ENCODE measurements at regions not wholly inside any gene's neighbourhood (a gene's known extent, or its start where the extent isn't known, plus 50 kb on each side); places are given as distances from the start of the nearest gene placed in this dataset.

DNA sequence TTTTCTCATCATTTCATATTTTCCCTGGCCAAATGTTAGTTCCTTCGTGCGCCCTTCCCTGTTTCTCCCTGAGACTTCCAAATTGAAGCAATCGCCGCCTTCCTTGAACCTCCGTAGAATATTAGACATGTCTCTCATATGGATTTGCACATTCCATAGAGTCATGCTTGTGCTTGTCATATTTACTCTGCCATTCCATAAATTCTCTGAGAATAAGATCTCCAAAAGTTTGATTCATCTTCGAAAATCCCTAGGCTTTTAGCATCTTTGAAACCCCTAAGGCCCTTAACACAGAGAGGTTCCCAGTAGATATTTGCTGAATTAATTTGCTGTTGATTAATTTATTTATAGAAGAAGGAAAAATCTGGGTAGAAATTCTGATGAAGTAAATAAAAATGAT is 202.2 kb upstream of the PIK3C3 start:
- DNase-seq: no peak

DNA sequence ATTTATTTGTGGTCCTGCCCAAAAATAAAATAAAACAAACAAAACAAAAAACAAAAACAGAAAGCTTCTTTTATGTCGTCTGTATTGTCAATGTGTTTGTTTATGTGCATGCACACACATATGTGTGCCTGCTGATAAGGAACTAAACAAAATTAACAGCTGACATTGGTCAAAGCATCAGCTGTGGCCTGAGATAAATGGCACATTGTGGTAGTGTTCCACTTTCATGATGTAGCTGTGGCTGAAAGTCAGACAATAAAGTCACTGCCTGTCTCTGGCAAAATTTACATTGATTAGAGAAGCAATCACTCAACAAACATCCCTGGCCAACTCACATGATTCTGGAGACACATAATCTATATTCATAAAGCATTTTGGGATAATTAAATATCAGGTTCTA is 203.4 kb upstream of the PIK3C3 start:
- no peak for DNase-seq

DNA sequence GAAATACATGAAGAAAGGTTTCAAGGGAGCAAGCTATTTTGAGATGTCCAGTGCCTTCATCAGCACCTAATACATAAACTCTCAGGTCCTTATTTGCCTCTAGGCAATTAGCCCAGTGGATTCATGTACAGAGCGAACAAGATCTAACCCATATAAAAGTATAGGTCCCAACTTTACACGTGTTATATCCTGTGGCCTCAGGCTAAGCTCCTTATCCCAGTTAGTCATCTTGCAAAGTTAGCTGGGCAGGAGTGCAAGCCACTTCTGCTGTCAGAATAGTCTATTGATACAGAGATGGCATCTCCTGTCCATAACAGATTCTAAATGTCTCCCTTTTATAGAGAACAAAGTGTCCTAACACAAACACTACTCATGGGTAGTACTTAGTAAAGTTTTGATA is 203.9 kb upstream of the PIK3C3 start:
- no peak for DNase-seq

DNA sequence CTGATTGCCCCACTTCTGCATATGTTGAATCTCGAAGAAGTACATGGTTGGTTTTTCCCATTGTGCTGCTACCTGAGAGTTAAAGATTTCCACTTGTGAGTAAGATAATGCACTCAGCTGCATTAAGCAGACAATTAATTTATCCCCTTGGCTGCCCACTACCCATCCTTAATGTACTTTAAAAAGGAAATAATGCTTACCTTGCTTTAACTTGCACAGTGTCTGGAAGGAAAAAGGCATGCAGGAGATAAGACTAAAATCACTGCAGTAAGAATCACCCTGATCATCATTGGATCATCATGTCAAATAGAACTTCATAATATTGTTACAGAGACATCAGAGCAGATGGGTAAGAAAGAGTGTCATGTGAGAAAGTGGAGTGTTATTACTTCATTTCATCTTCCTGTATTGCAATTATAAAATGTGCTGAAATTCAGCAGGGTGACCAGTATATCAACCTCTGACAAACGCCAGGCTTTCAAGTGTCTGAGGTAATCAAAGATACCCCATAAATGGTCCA is 207.3 kb upstream of the PIK3C3 start:
- DNase-seq: no peak

DNA sequence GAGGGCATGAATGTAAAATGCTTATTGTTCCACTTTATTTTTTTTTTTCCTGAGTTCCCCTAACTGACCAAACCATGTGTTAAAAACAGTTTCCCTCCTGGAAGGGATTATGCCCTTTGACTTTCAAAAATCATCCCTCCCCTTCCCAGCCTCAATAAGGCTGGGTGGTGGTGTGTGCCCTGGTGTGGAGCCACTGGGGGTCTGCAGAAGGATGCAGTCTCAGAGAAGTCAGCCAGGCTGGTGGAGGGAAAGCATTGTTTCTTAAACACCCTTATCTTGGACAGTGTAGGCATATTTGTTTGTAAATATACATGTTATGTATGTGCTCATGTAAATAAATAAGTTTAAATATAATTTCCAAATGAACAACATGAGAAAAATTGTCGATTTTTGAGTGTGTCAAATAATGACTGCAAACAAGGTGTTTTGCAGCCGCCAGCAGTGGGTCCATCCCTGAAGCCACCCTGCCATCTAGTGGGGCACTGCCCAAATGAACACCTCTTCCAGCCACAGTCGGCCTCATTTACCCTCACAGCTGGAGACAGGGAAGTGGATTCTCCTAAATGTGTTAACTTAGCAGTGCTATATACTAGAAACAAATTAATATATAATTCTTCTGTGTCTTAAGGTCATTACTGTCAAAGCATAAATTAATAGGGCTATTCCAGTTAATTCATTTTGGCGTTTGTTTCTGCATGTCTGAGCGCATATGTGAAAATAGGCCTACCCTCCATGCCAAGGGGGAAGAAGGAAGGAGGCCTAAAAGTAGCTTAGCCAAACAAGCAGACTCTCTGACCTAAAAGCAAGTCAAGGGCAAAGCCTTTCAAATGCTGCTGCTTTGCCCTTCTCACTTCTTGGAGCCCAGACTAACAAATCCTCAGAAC is 209.6 kb upstream of the PIK3C3 start:
- DNase-seq: no peak

DNA sequence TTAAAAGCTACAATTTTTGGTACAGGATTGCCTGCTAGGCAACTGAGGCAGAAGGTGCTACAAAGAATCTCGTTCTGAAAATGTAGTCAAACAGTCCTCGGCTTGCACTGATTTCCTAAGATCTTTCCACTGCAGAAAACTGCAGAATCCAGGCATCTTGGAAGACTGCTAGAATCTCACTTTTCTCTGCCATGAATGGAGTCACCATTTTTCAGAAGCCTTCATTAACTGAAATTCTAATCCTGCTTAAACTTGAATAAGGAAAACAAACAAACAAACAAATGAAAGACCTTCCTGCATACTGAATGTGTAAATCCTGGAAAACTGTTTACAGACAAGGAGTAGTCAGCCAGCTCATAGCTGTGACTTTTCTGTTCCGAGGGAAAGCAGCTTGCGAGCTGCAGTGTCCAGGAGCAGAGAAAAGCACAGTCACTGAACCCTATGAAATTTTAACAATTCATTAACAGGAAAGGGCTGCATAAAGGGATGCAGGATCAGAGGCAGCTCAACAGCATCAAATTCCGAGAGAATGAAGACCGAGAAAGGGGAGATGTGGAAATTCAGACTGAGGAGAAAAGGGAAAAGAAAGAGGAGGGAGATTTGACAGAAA is 210.5 kb upstream of the PIK3C3 start:
- DNase-seq: no peak

DNA sequence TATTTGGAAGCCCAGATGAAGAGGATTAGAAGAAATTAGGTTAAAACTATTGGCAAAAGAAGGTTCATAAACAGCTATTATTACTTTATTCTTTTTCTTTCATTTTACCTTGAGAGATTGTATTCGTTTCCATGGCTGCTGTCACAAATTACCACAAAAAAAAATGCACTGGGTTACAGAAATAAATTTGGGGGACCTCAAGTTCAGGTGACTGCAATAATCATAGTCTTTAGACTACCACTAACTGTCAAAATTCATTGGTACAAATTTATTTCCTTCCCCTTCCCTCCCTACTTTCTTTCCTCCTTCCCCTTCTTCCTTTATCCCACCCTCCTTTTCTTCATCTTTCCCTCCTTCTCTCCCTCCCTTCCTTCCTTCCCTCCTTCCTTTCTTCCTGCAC is 217.8 kb upstream of the PIK3C3 start:
- no peak for DNase-seq

DNA sequence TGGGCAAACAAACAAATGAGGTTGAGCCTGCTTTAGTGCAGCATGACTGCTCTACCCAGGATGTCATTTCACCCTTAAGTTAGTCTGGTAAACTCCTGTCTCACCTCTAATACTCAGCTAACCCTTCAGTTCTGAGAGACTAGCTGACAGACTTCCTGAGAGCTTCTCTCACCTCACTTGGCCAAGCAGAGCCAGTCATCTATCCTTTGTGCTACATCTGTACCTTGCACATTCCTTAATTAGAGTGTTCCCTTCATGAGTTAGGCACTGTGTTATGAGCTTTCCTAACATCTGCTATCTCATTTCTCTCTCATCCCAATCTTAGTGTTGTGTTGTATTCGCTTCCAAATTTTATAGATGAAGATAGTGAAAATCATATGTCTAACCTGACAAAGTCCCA is 220.1 kb upstream of the PIK3C3 start:
- DNase-seq: no peak

DNA sequence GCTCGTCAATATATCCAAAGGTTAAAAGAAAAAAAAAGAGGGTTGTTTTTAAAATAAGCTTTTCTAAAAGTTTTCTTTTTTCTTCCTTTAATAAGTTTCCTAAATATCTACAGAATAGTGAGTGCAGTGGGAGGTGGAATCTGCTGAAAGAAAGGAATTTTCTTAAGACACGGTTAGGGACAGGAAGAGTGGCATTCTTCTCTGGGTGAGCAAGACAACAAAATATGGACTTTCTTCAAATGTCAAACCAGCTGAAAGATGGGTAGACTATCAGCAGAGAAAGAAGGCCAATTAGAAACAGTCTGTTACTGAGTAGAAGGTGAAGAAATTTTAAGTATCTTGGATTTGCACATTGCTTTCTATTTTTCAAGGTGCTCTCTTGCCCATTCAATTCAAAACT is 222.7 kb upstream of the PIK3C3 start:
- DNase-seq: no peak

DNA sequence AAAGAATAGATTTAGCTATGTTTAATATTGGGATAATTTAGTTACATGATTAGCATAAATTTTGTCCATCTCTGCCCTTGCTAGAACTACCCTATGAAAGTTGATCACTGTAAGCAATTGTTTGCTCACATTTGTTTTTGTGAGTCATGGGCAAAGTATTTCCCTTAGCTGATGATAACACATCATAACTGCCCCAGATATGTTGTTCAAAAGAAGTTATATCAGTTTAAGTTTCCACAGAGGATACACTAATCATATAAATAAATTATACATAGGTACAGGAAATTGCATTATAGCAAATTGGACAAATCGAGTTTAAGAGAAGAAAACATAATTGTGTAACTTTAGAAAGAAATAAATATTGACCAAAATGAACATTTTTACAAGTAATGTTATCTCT is 223.2 kb upstream of the PIK3C3 start:
- no peak for DNase-seq

DNA sequence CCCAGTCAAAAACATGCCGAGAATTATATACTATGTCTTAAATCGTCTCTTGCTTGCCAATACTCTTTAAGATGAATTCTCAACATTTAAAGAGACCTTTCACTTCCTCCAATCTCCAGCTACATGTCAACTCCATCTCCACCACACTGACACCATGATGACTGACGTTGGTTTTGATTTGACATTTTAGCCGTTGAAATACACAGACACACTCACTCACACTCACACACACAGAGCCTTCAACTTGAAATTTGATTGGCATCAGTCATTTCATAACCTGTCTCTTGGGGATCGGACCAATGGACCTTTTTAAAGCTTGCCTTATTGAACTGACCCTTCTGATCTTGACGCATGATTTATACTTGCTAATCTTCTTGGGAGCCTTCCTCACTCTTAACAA is 230.8 kb upstream of the PIK3C3 start:
- no peak for DNase-seq

DNA sequence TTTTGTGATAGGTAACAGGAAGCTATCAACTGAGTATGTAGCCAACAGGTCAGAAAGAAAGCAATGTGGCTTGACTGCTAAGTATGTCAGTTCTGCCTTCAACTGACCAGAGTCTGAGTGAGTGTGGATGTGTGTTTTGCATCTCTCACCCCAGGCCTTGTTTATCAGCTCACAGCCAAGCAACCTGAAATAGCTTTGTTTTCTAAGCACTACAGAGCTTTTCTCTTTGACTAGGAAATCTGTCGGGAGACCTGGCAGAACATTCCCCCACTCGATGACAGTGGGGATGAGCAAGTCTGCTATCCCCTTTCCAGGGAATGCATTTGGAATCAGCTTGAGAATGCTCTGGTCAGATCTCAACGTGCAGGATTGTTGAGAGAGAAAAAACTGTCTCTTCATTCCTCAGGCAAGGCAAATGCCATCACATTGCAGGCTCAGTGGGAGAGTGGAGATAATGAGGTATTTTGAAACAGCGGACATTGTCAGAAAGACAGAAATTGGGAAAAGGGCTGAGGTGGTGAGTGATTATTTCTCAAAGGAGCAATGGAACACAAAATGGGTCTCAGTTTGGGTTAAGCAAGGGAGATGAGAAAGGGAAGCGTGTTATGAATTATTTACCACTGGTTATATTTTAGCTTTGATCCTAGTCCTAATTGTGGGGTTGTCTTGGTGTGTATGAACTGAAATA is 233.8 kb upstream of the PIK3C3 start:
- no peak for DNase-seq

DNA sequence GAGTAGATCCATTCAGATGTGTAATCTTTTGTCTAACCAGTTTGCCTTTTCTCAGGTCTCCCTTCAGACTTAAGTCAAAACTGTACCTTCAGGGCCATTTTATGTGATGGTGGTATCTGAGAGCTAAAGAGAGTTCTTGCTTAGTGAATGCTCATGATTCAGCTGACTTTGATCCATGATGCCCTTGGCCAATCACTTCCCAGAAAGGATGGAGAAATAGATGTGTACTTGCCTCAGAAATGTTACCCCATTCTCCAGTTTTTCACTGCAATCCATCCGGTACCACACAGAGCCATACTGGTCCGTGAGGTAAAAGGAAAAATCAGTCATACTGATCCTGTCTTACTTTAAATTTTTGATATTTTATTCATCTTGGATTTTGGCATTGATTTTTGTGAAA is 234.8 kb upstream of the PIK3C3 start:
- no peak for DNase-seq

DNA sequence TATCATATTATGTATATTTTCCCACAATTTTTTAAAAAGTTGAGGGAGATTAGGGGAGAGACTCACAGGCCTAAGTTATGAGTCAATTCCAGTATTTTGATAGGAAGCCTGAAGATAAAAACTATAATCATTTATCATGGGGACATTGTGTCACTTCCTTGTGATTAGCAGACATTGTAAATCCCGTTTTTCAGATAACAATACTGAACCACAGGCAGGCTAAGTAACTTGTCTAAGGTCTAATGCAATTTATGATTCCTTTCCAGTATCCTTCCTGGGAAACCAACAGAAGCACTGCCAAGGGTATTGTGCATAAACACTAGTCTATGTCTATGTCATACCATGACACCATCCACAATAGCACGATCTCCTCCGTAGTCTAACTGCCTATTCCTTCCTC is 235.2 kb upstream of the PIK3C3 start:
- no peak for DNase-seq

DNA sequence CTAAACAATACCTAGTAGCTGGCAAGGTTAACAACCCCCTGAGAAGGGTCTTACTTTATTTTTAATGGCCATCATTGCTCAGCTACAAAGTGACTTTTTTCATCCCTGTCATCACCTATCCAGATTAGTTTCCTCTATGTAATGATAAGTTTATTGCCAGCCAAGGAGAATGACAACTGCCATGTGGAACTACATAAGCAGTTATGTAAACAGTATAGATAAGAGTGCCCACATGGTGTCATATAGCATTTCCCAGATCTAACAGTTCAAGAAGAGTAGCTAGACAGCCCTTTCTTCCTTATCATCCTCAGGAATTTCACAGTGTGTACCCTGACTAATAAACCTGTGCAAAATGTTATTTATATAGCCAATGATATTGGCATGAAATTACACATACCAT is 240.2 kb upstream of the PIK3C3 start:
- no peak for DNase-seq

DNA sequence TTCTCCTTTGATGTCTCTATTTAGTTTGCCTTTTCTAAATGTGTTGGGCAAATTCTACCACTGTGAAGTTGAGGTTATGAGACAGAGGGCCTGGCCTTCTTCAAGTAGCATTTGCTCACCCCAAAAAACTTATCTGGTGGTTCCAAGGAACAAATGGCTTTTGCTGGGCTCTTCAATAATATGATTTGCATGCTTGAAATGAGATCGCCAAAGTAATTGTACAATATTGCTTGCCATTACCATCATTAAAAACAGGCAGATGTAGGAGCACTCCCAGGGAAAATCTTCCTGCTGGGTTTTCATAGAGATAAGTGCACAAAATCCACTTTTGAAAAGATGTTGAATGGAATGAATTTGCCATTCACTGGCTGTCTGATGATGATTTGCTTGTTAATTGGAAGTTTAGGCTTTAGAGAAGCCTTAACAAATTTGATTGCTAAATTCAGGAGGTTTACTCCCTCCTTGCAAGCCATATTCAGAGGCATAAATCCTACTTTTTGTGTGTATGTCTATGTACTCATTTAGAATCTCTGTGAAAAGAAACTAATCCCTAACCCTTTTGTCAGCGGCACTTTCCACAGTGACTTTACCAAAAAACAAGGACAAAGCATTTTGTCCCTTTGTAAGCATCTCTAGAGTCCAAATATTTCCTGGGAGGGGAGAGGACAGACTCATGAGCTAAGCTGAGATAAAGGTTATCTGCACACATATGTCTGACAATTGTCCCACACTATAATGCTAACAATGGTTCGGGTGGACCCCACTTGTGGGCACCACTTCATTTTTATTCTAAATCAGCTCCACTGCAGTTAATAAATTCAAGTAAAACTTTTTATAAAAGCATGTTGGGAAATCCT is 240.8 kb upstream of the PIK3C3 start:
- no peak for DNase-seq

DNA sequence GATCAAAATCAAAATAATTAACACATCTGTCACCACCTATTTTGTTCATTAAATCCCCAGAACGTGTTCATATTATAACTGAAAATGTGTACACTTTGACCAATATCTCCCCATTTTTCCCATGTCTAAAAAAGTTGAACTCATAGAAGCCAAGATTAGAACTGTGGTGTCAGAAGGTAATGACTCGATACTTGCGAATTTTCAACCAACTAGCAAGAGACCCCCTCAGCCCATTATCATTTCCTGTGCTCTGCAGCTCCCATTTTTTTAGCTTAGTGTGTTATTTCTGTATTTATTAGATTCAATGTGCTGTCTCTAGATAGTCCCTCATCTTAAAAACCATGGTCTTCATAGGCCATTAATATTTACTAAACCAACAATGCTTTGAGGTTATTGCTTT is 248.7 kb upstream of the PIK3C3 start:
- no peak for DNase-seq

DNA sequence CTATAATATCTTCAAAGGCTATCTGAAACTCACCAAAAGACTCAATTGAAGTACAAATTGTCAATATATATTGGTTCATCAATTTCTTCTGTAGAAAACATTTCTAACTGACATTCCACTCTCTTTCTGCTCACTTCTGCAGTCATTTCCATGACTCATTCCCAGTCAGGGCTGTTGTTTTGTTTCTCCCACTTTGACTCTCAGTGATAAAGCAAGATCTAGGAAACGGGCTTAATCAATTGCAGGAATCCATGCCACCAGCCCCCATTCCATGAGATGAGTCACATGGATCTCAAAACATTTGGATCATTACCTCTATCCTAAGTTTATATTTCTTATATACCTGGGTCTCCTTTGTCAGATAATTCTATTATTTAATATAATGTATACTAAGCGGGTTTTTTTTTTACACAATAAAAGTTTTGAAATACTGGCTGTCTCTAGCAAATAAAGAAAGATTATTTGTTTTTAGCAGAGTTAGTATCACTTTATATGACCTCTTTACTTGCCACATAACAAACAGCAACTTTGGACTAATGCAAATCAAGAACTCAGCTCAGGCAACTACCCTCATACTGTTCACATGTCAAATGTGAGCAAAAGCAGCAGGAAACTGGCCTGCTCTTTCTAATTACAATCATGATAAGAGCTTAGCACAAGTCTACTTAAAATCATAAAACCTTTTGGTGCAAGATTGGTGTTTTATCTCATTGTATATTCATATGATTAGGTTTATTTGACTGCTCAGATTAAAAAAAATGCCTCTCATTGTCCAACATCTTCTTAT is 251.1 kb upstream of the PIK3C3 start:
- no peak for DNase-seq

DNA sequence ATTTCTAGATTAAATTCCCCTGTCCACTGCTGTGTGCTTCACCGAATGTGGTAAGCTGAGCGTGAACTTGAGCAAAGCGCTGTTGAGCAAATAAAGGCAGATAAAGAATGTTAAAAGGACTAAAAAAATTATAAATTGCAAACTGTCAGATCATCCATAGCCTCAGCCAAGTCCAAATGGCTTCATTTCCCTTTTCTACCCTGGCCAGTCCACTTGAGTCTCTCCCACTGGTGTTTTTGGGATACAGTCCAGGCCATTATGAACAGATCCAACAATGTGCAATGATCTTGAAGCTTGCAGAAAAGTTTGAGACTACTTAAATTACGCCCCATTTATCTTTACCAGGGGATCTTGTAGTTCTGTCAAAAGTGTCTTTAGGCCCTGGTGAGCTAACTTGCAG is 254.6 kb upstream of the PIK3C3 start:
- no peak for DNase-seq

DNA sequence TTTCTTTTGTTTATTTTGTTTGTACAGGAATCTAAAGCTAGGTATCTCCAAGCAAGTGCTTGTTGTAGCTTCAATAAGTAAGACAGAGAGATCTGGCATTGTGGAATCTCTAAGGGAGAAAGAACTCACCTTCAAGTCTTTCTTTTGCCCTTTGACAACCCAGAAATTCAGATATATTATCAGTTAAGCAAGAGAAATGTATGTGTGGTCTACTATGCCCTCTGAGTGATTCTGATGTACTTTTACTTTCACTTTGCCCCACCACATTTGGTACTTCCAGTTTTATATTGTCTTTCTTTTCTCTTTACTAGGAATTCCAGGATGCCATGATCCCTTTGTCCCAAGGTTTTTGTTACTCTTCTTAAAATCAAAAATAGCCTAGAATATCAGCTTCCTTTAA is 259.6 kb upstream of the PIK3C3 start:
- no peak for DNase-seq

DNA sequence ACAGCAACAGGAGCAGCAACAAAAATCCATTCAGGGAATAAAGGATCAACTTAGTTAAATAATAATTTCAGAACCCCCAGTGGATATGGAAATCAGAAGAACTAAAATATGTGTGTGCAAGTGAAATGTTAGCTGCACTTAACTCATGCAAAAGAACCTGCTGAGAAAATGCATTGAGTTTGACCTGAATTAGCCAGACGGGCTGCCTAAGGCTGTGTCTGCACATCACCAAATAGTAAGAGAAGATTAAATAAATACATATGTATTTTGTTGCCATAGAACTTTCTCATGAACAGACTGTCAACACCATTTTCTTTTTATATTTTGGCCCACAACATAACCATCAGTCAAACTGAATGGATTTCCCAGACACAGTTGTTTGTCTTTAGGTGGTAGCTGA is 262.0 kb upstream of the PIK3C3 start:
- no peak for DNase-seq

All from CD4-positive, alpha-beta T cell treated with Interleukin-17A for 1 hour (primary cell).